Suprapubic skin (tissue), 4 donors: ENCODE measurements at regions not wholly inside any gene's neighbourhood (a gene's known extent, or its start where the extent isn't known, plus 50 kb on each side); places are given as distances from the start of the nearest gene placed in this dataset.
"Not testable (repeated sequence)": the region's sequence is repeated elsewhere in the genome, so short reads cannot be mapped to it uniquely, and the experiment has no call there.

Experiments used
- DNase-seq, 2 donors: peaks; one replicate each; pipeline ENCODE4 v3.0.0-alpha.2; 2019; ENCODE audit warnings: low spot score in 2 of 2
- H3K27ac ChIP-seq: fragments of 200-600 bp; sonication (generic); one replicate; pipeline ENCODE4 v1.5.1; 2019
- H3K27me3 ChIP-seq: fragments of 200-600 bp; sonication (generic); one replicate; pipeline ENCODE4 v1.5.1; 2019
- H3K36me3 ChIP-seq: fragments of 200-600 bp; sonication (generic); one replicate; pipeline ENCODE4 v1.5.1; 2019
- H3K4me1 ChIP-seq: fragments of 200-600 bp; sonication (generic); one replicate; pipeline ENCODE4 v1.5.1; 2019
- H3K4me3 ChIP-seq: fragments of 200-600 bp; sonication (generic); one replicate; pipeline ENCODE4 v1.5.1; 2019; ENCODE audit warnings: mild to moderate bottlenecking
- H3K9me3 ChIP-seq: fragments of 200-600 bp; sonication (generic); one replicate; pipeline ENCODE4 v1.5.1; 2019
- CTCF ChIP-seq, 2 donors: fragments of 200-600 bp in 1 of 2; fragments of 450-650 bp in 1 of 2; sonication (generic) in 1 of 2; IDR thresholded peaks; one replicate each; pipeline ENCODE4 v1.5.1; 2016 to 2019; ENCODE audit warnings: antibody characterized with exemption in 2 of 2, mild to moderate bottlenecking in 1 of 2, moderate library complexity in 1 of 2
- EP300 ChIP-seq: sonication (generic); formaldehyde crosslinking; IDR thresholded peaks from one replicate; pipeline ENCODE4 v1.6.1; 2017; ENCODE audit warnings: antibody characterized with exemption
- POLR2A ChIP-seq, 2 donors: fragments of 450-650 bp; IDR thresholded peaks; one replicate each; pipeline ENCODE4 v1.6.1; 2017; ENCODE audit warnings: antibody characterized with exemption in 2 of 2, mild to moderate bottlenecking in 2 of 2, moderate library complexity in 2 of 2
- POLR2AphosphoS5 ChIP-seq, 3 donors: sonication (generic); formaldehyde crosslinking; IDR thresholded peaks; one replicate each; pipeline ENCODE4 v1.6.1; 2017; ENCODE audit warnings: antibody characterized with exemption in 3 of 3
- WGBS: methylation state at CpG from one replicate; pipeline ENCODE4 v1.1.5; 2018; 5-methylcytosine and 5-hydroxymethylcytosine counted together

DNA sequence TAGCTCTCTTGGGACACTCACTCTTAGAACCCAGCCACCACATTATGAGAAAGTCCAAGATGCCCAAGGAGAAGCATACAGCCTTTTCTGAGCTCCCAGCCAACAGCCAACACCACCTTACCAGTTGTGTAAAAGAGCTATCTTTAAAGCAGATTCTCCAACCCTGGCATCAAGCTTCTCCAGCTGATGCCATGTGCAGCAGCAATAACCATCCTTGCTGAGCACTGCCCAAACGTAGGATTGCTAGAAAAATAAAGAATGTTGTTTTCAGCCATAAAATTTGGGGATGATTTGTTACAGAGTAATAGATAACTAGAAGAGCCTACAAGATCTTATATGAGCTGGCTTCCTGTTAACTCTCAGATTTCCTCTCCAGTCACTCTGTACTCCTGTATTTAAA is 443.7 kb upstream of the DYNLRB2 start:
- 87% methylated on average over 1 of the region's 1 CpG for WGBS
- Histone ChIP-seq H3K4me1 (no peaks in the 10 kb centered on the region), H3K36me3 (no peaks in the 10 kb centered on the region), H3K27me3 (no peaks in the 10 kb centered on the region), H3K27ac (no peak overlapping the region), H3K4me3 (no peak overlapping the region), H3K9me3 (peaks cover 7% of the 10 kb centered on the region)
- no peak for TF ChIP-seq POLR2AphosphoS5 (IDR thresholded peaks at IDR 0.05)
- TF ChIP-seq CTCF (IDR thresholded peaks at IDR 0.05): no peak
- no peak for TF ChIP-seq EP300
- TF ChIP-seq POLR2A (IDR thresholded peaks at IDR 0.05): no peak
- DNase-seq: no peak

GRCh38 chr16:80092681-80093080 is 448.1 kb upstream of the DYNLRB2 start:
- H3K36me3 ChIP-seq: no peaks in the 10 kb centered on the region
- no peaks in the 10 kb centered on the region for H3K27me3 ChIP-seq
- no peak for DNase-seq
- 62% methylated on average over 4 of the region's 4 CpGs for WGBS
- no peak overlapping the region for H3K27ac ChIP-seq
- no peaks in the 10 kb centered on the region for H3K4me1 ChIP-seq
- TF ChIP-seq EP300: no peak
- TF ChIP-seq CTCF (IDR thresholded peaks at IDR 0.05): no peak
- TF ChIP-seq POLR2AphosphoS5 (IDR thresholded peaks at IDR 0.05): no peak
- no peak for TF ChIP-seq POLR2A (IDR thresholded peaks at IDR 0.05)
- peaks cover 7% of the 10 kb centered on the region for H3K9me3 ChIP-seq
- H3K4me3 ChIP-seq: no peak overlapping the region

DNA sequence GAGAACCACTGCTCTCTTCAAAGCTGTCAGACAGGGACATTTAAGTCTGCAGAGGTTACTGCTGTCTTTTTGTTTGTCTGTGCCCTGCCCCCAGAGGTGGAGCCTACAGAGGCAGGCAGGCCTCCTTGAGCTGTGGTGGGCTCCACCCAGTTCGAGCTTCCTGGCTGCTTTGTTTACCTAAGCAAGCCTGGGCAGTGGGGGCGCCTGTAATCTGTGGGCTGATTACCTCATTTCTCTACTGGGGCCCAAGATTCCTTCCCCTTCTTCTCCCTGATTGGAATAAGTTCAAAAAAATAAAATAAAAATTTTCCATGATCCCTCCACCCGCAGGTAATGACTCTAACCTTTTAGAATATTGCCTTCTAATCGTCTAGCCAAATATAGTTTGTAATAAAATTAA is 449.3 kb upstream of the DYNLRB2 start:
- H3K36me3 ChIP-seq, H3K27me3 ChIP-seq, H3K9me3 ChIP-seq, H3K4me3 ChIP-seq, H3K27ac ChIP-seq, H3K4me1 ChIP-seq, DNase-seq: not testable (repeated sequence)
- 31% methylated on average over 4 of the region's 4 CpGs for WGBS

DNA sequence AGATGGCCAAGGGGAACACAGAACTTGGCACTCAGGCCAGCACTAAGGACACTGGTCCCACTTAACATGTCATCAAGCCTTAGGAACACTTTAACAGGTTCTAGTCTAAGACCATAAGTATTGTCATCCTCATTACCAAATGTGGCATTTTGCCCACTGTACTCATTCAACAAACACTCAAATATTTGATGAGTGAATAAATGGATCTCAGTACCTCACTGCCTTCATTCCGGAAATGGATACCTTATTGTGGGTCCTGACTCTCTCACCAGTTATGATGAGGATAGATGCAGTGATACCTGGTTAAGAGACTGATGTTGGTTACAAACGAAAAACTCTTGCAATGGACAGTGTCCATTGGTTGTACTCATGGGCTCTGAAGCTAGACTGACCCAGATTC is 455.2 kb upstream of the DYNLRB2 start:
- no peaks in the 10 kb centered on the region for H3K9me3 ChIP-seq
- H3K4me3 ChIP-seq: no peak overlapping the region
- TF ChIP-seq EP300 (no peak), CTCF (IDR thresholded peaks at IDR 0.05) (no peak), POLR2A (IDR thresholded peaks at IDR 0.05) (no peak), POLR2AphosphoS5 (IDR thresholded peaks at IDR 0.05) (no peak)
- H3K4me1 ChIP-seq: peaks cover 10% of the 10 kb centered on the region
- H3K36me3 ChIP-seq: no peaks in the 10 kb centered on the region
- no peak for DNase-seq
- no peak overlapping the region for H3K27ac ChIP-seq
- no peaks in the 10 kb centered on the region for H3K27me3 ChIP-seq
- WGBS: 85% methylated on average over 2 of the region's 2 CpGs

GRCh38 chr16:80084614-80085013 is 456.2 kb upstream of the DYNLRB2 start:
- Histone ChIP-seq H3K36me3 (no peaks in the 10 kb centered on the region), H3K27ac (no peak overlapping the region), H3K9me3 (no peaks in the 10 kb centered on the region), H3K4me3 (no peak overlapping the region), H3K27me3 (no peaks in the 10 kb centered on the region), H3K4me1 (peaks cover 10% of the 10 kb centered on the region)
- TF ChIP-seq CTCF (IDR thresholded peaks at IDR 0.05) (peak; percentile 28 to 51), EP300 (no peak), POLR2AphosphoS5 (IDR thresholded peaks at IDR 0.05) (no peak)
- 31% methylated on average over 3 of the region's 5 CpGs for WGBS
- DNase-seq: peak in 1 of 2 donors; percentile 62

GRCh38 chr16:80084163-80084562 is 456.6 kb upstream of the DYNLRB2 start:
- 79% methylated on average over 3 of the region's 3 CpGs for WGBS
- no peak overlapping the region for H3K4me3 ChIP-seq
- H3K36me3 ChIP-seq: no peaks in the 10 kb centered on the region
- TF ChIP-seq POLR2AphosphoS5 (IDR thresholded peaks at IDR 0.05) (no peak), POLR2A (IDR thresholded peaks at IDR 0.05) (no peak)
- peaks cover 10% of the 10 kb centered on the region for H3K4me1 ChIP-seq
- H3K27me3 ChIP-seq: no peaks in the 10 kb centered on the region
- no peaks in the 10 kb centered on the region for H3K9me3 ChIP-seq
- DNase-seq: no peak
- H3K27ac ChIP-seq: no peak overlapping the region
